Ishikawa (cell line): ENCODE measurements at regions not wholly inside any gene's neighbourhood (a gene's known extent, or its start where the extent isn't known, plus 50 kb on each side); places are given as distances from the start of the nearest gene placed in this dataset.

ENCODE experiments used
- CEBPB ChIP-seq: IDR thresholded peaks from 2 replicates; pipeline ENCODE4 v1.6.1; 2012
- CREB1 ChIP-seq: IDR thresholded peaks from 2 replicates; pipeline ENCODE4 v1.6.1; 2012; ENCODE audit warnings: low read depth
- EGR1 ChIP-seq: IDR thresholded peaks from 2 replicates; pipeline ENCODE4 v1.6.1; 2012
- EP300 ChIP-seq: IDR thresholded peaks from 2 replicates; pipeline ENCODE4 v1.6.1; 2012; ENCODE audit warnings: borderline replicate concordance
- FOXM1 ChIP-seq: IDR thresholded peaks from 2 replicates; pipeline ENCODE4 v1.6.1; 2012; ENCODE audit warnings: low read depth, borderline replicate concordance
- MAX ChIP-seq: IDR thresholded peaks from 2 replicates; pipeline ENCODE4 v1.6.1; 2012
- NFIC ChIP-seq: IDR thresholded peaks from 2 replicates; pipeline ENCODE4 v1.6.1; 2012
- RAD21 ChIP-seq: IDR thresholded peaks from 2 replicates; pipeline ENCODE4 v1.6.1; 2012; ENCODE audit warnings: low read depth
- REST ChIP-seq: IDR thresholded peaks from 2 replicates; pipeline ENCODE4 v1.6.1; 2012; ENCODE audit warnings: low read depth, mild to moderate bottlenecking
- TAF1 ChIP-seq: IDR thresholded peaks from 2 replicates; pipeline ENCODE4 v1.6.1; 2012; ENCODE audit warnings: low read depth, mild to moderate bottlenecking
- TCF12 ChIP-seq: IDR thresholded peaks from 2 replicates; pipeline ENCODE4 v1.6.1; 2012; ENCODE audit warnings: low read depth
- TEAD4 ChIP-seq: IDR thresholded peaks from 2 replicates; pipeline ENCODE4 v1.6.1; 2012
- USF1 ChIP-seq: IDR thresholded peaks from 2 replicates; pipeline ENCODE4 v1.6.1; 2012
- YY1 ChIP-seq: IDR thresholded peaks from 2 replicates; pipeline ENCODE4 v1.6.1; 2012; ENCODE audit warnings: low read depth
- ZBTB7A ChIP-seq: IDR thresholded peaks from 2 replicates; pipeline ENCODE4 v1.6.1; 2012; ENCODE audit warnings: low read depth

GRCh38 chr9:12195456-12195855, 497.7 kb upstream of the TYRP1 start:
- no peak for TF ChIP-seq USF1

- TF ChIP-seq REST (no peak), EP300 (no peak), ZBTB7A (no peak), YY1 (no peak), NFIC (no peak), MAX (no peak), USF1 (no peak), TCF12 (no peak), EGR1 (no peak), CEBPB (no peak), TAF1 (no peak), FOXM1 (no peak), TEAD4 (no peak), RAD21 (no peak)
Observed at GRCh38 chr9:12204512-12204911, 488.7 kb upstream of the TYRP1 start.

- TF ChIP-seq YY1 (no peak), EGR1 (no peak), CREB1 (no peak), NFIC (no peak), EP300 (no peak), CEBPB (no peak), ZBTB7A (no peak), TCF12 (no peak), MAX (no peak), USF1 (no peak), TEAD4 (no peak), REST (no peak), TAF1 (no peak), RAD21 (no peak), FOXM1 (no peak)
Observed at GRCh38 chr9:12212860-12213259, 480.3 kb upstream of the TYRP1 start.

- TF ChIP-seq ZBTB7A (no peak), TCF12 (no peak), CEBPB (no peak), FOXM1 (no peak), MAX (no peak)
Observed at GRCh38 chr9:12221470-12221869, 471.7 kb upstream of the TYRP1 start.

GRCh38 chr9:12224449-12224848, 468.7 kb upstream of the TYRP1 start:
- TF ChIP-seq FOXM1 (no peak), RAD21 (no peak), CREB1 (no peak), REST (no peak), USF1 (no peak), TAF1 (no peak), MAX (no peak), ZBTB7A (no peak), YY1 (no peak), EP300 (no peak), EGR1 (no peak)
